ENCODE measurements at regions not wholly inside any gene's neighbourhood (a gene's known extent, or its start where the extent isn't known, plus 50 kb on each side); places are given as distances from the start of the nearest gene placed in this dataset.
A peak's percentile ranks its signal among the peaks of the same experiment; 100 is the strongest.
"Not testable (repeated sequence)": the region's sequence is repeated elsewhere in the genome, so short reads cannot be mapped to it uniquely, and the experiment has no call there.

DNA sequence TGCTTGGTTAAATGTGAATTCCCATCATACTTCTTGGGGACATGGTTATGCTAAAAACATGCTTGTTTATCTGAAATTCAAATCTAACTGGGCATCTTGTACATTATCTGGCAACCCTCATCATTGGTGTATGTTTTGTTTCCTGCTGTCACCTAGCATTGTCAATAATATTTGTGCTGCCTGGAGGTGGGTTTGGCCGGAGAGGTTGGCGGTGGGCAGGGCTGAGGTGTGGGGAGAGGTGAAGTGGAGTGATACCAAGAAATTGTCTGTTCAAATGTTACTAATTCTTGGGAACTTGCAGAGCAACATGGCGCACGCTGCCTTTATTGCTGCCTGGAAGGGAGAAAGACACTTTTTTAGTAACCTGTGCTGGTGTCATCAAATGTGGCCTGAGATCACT lies 280.5 kb downstream of the VRK1 start:
- DNase-seq, result no peak

DNA sequence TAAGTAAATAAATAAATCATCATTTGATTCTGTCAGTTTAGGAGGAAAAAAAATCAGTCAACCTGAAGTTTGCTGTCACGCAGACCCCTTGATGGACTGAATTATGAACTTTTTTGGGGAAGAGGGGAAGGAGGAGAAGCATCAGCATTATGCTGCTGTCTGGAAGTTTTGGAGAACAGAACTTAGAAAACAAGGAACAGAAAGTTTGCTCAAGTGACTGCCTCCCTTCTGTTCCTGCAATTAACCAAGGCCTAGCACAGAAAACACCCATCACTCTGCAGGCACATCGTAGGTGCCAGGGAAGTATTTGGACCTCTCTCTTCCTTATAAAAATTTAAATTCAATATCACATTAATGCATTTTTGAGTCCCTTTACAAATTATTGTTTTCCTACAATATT lies 283.8 kb downstream of the VRK1 start:
- peak in 1 of 2 donors; percentile 10 for DNase-seq

DNA sequence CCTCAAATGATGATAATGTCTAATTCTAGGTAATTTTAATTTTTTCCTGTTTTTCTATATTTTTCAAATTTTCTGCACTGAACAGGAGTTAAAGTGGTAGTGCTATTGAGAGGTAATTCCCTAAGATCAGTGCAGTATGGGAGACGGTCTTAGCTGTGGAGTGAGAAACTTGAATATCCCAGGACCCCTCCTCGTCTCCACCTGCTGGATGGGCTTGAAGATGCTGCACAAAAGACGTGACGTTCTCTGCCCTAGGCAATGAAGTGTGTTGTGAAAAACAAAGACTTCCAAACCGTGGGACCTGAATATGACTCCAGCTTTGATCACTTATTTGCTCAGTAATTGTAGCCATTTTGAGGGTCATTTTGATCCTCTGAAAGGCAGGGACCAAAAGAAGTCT lies 298.1 kb downstream of the VRK1 start:
- no peak for DNase-seq

DNA sequence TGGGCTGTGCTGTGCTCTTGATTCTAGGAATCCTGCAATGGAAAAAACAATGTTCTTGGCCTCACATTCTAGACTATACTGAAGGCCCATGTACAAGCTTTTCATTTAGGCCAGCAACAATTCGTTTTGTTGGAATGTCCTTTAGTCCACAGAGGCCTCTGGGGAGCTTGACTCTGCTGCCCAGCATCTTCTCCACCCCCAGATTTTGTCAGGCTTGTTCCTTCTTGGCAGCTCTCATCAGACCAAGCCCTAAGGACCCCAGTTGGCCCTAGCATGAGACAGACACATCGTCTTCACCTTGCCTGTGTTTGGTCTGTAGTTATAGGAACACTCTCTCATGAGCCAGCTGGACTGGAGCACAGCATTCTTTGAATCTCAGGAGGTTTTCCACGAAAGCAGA lies 300.1 kb downstream of the VRK1 start:
- DNase-seq, result no peak

DNA sequence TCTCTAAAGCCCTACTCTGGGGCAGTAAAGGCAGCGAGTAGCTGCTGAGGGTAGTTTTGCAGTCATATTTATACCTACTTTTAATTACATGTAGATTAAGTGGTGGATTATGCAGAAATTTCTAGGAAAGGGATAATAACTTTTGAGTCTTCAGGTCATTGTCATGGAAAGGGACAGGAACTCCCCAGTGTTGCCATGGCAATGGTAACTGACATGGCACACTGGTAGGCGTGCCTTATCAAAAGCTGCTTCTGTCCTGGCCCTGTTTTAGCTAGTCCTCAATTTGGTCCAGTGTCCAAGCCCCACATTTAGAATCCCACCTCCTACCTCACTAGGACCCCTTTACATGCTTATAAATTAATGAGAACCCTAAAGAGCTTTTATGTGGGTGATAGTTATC lies 303.1 kb downstream of the VRK1 start:
- DNase-seq, result no peak

DNA sequence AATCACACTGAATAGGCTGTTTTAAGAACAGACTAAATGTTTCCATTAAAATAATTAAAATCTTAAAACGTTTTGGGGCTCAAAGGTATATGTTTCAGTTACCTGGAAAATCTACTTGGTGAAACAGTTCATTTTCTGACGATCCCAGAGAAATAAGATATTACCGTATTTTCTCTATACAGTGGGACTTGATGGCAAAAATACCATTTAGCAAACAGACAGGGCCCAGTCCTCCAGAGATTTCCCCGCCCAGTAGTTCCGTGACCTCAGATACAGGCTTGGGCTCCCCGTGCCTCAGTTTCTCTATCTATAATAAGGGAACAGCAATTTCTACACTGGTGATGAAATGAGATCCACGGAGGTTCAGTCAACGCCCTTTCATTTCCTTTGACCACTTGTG lies 304.4 kb downstream of the VRK1 start:
- no peak for DNase-seq

DNA sequence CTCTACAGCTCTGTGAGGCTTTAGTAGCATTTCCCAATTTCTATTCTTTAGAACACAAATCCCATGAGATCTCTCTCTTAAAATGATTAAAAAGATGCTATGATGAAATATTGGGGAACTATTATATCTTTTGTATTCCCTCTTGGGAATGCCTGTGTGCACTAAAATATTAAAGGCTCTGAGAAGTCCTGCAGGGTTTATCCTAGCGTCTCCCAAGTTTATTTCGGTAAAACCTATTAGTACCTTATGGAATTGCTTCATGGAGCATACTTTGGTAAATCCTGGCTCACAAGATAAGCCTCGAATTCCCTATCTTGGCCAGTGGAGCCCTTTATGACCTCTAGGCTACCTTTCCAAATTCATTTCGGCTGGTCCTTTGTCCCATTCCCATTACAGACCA lies 306.8 kb downstream of the VRK1 start:
- DNase-seq, result no peak

DNA sequence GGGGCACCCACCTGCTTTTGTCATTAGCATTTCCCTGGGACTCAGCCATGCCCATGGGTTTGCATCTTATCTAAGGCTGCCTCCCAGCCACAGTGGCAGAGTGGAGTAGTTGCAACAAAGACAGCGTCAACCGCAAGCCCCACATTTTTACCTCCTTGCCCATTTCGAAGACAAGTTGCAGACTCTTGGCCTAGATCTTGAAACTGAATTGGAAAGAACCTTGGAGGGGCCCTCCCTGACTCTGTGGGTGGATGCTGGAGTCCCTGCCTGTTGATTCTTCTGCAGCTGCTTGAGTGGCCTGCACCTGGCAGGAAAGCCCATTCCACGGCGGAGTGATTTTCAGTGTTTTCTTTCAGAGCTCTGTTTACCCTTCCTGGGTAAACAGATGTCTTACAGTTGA lies 309.0 kb downstream of the VRK1 start:
- no peak for DNase-seq

DNA sequence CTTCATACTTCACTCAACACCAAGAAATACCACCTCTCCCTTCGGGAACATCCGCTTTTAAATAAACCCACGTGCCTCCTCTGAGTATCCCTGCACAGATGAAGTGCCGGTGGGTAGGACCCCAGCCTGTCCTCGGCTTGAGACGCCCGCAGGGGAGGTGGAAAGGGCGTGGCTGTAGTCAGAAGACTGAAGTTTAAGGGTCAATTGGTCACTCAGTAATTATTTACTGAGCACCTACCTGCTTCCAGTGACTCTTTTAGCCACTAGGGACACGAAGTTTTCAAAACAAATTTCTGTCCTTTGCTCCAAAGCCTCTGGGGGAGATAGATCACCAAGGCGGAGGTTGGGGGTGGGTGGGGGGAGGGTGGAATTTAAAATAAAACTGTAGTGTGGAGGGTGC lies 309.4 kb downstream of the VRK1 start:
- no peak for DNase-seq

DNA sequence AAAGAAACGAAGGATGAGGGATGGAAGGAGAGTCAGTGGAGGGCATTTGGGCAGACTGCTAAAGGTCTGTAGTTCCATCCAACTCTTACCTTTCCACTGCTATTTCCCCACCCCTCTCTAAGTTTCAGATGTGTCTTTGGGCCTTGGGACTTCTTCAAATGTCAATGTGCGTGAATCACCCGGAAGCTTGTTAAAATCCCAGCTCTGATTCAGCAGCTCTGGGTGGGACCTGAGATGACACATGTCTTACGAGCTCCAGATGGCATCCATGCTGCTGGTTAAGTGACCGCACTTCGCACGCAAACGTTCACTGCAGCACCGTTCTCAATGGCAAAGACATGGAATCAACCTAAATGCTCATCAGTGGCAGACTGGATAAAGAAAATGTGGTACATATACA lies 309.9 kb downstream of the VRK1 start:
- no peak for DNase-seq

DNA sequence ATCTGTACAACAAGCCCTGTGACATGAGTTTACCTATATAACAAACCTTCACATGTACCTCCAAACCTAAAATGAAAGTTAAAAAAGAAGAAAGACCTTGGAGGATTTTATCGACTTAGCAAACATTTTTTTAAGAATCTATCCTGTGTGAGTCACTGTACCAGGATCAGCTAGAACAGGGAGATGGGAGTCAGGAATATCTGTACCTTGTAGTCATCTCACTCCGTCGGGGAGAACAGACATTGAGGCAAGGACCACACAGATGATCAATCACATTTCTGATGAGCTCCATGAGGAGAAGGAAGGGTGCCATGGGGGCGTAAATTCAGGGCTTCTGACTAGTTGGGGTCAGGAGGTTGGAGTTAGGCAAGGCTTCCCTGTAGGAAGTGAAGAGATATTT lies 310.6 kb downstream of the VRK1 start:
- DNase-seq, result no peak

DNA sequence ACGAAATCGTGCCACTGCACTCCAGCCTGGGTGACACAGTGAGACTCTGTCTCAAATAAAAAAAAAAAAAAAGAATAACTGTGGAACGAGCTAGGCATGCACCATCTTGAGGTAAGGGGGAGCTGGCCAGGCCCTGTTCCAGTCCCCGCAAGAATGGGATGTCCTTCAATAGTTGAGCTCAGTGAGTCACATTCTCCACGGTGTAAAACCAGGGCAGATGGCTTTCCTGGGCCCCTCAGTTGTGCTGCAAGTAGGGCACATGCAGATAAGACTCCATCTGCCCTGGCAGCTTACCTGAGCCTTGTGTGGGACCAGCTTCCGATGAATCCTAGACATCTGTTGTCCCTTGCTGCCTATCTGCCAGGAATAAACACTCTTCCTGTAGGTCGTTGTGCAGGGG lies 312.1 kb downstream of the VRK1 start:
- no peak for DNase-seq

DNA sequence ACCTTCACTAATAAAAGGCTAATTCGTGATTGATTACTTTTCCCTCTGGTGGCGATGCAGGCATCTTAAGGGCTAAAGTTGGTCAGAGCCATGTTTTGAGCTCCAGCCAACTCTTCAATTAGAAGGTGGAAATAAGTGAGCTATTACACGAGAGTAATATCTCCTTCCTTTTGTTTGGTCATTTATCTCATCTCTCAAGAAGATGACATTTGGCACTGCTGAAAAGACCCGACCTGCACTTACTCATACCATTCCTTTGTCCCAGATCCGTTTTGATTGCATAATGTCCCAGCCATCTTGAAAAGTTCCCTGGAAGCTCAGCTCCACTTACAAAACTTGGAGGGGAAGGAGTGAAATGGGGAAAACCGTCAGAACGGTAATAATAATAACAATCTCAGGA lies 316.2 kb downstream of the VRK1 start:
- DNase-seq, result no peak

DNA sequence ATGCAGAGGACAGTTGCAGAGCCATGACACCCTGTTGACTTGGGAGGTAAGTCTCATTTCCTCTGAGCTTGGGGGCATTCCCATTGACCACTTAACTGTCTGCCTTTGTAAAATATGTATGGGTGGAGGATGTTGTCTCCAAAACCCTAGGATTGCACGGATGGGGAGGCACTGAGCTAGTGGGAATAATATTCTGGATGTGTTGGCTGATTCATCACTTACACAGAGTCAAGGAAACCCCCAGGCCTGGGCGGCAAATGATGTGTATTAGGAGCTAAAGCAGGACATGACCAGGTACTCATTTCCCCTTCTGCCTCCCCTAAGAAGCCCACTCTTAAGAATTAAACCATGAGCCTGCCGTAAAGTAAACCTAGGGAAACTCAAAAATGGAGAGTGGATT lies 319.4 kb downstream of the VRK1 start:
- no peak for DNase-seq

DNA sequence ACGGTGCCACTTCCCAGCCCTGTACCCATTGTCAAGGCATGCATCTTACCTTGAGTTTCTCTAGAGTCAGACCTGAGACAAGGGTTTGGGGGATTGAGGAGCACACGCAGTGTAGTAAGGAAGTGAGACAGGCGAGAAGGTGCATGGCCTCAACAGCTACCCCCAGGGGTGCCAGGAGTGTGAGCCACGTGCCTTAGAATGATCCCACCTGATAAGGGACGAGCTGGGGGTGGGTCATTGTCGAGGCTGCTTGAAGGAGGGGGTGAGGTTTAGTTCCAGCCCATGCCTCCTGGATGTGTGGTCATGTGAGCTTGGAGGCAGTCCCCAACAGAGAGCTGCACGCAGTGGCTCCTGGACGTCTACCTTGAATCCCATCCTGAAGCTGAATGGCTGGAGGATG lies 320.5 kb downstream of the VRK1 start:
- no peak for DNase-seq

DNA sequence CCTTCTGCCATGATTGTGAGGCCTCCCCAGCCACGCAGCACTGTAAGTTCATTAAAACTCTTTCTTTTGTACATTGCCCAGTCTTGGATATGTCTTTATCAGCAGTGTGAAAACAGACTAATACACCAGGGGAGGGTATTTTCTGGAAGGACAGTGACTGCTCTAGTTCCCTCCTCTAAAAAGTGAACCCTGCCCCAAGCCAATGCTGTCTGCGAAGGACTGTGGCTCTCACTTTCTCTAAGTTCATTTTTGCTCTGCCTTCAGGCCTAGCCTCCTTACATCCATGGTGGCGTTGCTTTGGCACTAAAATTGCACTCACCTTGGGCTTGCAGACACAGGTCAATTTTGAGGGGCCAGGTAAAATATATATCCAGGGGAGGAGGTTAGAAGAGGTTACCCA lies 323.0 kb downstream of the VRK1 start:
- no peak for DNase-seq

DNA sequence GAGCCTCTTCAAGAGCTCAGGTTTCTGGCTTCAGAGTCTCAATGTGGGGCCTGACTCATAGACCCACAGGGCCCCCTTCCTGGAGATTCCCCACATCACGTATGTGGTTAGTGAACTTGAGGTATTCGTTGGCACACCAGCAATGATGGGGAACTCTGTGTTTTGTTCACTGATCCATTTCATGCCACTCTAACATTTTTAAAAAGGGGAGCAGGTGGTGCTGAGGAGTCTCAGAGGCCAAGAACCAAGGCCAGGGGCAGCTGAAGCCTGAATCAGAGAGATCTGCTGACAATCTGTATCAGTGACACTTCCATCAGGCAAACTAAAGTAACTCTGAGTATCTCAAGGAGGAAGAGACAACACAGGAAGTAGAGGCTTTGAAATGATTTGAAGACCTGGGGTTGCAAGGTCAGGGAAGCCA lies 323.4 kb downstream of the VRK1 start:
- no peak for DNase-seq

DNA sequence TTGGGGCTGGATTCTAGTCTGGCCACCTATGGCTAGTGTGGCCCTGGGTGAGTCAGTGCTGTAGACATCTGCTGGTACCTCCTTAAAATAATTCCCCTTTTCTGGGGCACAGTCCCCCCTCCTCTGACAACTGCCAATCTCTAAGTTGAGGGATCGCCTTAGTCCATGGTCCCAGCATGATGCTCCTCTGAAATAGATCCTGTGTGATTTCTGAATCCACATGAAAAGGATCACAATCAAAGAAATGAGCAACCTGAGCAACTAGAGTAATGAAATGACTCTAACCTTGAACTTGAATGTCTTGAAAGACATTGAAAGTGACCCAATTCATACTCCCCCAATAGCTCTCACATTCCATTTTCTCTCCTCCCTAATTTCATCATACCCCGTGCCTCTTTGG lies 332.5 kb downstream of the VRK1 start:
- DNase-seq, result no peak

DNA sequence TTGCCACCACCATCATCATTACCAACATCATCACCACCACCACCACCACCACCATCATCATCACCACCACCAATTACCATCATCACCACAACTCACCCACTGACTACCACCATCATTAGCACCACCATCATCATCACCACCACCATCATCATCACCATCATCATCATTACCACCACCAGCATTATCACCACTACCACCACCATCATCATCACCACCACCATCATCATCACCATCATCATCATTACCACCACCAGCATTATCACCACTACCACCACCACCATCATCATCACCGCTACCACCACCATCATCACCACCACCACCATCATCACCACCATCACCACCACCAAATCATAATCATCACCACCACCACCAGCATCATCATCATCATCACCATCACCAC lies 338.7 kb downstream of the VRK1 start:
- not testable (repeated sequence) for DNase-seq

DNA sequence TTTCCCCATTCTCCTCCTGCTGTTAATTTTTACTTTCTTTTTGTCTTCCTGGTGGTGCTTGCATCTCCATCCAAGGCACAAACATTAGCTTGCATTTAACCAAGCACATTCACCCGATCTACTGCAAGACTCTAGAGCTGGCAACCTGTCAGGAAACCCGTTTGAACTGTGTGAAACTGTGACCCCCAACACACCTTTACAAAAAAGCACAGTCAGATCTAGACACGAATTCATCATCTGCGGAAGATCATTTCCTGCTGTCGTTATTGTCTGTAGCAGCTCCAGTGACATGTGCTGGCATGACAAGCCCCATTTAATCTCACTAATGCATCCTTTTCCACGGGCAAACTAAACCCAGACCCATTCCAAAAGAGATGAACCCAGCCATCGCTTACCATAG lies 340.5 kb downstream of the VRK1 start:
- no peak for DNase-seq

DNA sequence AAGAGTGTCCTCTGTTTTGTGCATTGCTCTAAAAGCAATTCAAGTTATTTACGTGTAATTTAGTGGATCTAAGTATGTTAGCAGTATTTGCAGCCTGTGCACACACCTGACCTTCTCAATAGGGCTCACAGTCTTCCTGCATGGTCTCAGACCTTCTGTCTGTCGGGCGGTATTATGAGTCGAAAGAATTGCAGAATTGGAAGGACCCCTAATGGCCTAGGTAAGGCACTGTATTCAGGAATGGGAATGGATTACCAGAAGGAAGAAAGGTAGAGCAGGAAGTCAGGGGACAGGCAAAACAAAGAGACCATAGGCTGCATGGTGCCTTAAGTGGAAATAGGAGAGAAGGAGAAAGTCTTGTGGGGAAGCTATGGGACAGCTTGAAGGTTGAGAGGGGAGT lies 341.6 kb downstream of the VRK1 start:
- DNase-seq, result no peak

DNA sequence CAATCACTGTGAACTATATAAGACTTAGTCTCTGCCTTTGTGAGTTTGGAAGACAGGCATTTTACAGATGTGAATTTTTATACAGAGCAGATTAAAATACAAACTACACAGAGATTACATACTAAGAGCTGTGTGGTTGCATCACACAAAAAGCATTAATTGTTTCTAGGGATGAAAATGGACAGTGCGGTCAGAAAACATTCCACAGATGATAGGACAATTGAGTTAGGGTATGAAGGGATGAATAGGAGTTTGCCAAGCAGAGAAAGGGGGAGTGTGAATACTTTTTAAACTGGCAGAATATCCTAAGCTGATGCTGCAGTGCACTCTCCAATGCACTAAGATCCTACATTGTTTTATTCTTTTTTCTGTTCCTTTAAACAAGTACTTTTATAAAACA lies 345.8 kb downstream of the VRK1 start:
- no peak for DNase-seq

DNA sequence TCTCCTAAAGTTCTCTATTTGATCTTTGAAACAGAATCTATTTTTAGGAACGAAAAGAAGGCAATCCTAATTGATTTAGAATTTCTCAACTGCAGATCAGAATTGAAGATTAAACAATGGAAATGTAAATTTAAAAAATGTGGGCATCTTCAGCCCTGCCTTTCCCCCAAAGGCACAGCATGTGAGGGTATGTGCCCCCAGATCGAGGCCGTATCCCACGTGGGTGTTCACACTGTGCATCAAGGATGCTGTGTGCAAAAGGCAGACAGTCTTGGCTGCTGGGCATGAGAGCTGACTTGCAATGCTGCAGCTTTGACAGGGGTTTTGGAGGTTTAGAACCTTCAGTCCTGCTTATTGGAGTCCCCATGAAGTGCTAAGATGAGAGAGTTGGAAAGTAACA lies 346.3 kb downstream of the VRK1 start:
- DNase-seq, result no peak

DNA sequence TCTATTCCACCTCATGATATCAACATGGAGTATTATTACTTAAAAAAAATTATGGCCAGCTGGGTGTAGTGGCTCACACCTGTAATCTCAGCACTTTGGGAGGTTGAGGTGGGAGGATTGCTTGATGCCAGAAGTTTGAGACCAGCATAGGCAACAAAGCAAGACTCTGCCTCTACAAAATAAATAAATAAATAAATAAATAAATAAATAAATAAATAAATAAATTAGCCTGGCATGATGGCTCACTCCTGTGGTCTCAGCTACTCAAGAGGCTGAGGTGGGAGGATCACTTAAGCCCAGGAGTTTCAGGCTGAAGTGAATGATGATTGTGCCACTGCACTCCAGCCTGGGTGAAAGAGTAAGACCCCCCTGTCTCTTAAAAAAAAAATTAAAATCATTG lies 350.8 kb downstream of the VRK1 start:
- DNase-seq, result not testable (repeated sequence)

DNA sequence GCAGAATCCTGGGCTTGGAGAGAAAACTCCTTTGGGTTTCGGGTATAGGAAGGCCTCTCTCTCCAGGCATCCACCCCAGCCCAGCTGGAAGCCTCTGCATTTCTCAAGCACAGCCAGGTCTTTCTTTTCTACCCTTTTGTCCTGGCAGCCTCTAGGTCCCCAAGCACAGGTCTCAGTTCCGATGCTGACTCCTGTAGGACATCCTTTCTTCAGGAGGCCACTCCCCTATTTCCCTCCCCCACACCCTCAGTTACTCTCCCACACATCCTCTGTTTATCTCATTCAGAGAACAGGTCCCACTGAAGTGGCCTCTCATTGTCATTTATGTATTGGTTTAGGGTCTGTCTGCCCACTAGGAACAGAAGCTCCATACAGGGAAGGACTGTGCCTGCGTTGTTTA lies 352.6 kb downstream of the VRK1 start:
- DNase-seq, result no peak

DNA sequence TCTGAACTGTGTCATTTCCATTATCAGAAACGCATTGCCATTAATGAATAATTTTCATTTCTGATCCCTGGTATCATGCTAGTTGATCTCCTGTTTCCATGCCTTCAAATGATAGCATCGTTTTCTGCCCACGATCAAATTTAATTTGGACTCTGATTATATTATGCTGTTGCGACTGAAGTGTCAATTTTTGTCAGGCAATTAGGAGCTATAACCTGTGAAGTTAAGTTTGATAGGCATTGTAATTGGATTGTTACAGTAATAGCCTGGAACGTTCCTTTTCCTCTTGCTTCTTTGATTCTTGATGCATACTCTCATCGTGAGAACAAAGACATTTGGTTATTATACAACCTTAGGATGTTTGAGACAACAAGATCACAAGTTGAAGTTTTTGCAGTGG lies 356.3 kb downstream of the VRK1 start:
- DNase-seq, result no peak

All from inflammatory macrophage treated with lipopolysaccharide for 1 hour (primary cell).